ENCODE measurements at regions not wholly inside any gene's neighbourhood (a gene's known extent, or its start where the extent isn't known, plus 50 kb on each side); places are given as distances from the start of the nearest gene placed in this dataset.
A peak's percentile ranks its signal among the peaks of the same experiment; 100 is the strongest.

DNA sequence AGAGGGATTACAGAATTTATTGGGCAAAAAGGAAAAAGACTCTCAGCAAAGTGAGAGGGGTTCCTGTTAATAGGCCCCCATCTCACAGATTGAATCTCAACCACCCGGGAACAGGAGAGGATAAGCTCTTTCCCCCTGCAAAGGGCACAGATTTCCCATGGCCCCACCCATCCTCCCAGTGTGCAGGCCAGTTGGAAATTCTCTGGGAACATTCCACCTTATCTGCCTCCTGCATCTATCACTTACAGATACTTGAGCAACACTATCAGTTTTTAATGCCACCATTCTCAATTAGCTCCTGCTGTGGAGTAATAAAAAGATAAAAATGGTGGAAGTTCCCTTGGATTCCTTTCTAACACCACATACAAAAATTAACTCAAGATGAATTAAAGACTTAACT, 350.0 kb upstream of the BCHE start:
- no peak for DNase-seq

DNA sequence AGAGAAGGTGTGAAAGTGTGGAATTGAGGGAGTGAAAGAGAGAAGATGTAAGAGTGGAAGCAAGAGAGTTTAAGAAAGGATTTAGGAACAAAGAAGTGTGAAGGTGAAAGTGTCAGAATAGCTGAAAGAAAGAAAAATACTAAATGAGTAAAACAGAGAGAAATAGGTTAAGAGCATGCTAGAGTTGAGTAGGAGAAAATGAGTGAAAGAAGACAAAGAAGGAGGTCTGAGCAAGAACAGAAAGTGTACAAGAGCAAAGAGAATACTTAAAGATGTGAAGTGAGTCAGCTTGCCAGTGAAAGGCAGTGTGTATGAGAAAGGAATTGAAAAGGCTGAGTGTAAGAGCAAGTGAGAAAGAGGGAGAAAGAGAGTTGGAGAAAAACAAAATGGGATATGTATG, 348.8 kb upstream of the BCHE start:
- no peak for DNase-seq

DNA sequence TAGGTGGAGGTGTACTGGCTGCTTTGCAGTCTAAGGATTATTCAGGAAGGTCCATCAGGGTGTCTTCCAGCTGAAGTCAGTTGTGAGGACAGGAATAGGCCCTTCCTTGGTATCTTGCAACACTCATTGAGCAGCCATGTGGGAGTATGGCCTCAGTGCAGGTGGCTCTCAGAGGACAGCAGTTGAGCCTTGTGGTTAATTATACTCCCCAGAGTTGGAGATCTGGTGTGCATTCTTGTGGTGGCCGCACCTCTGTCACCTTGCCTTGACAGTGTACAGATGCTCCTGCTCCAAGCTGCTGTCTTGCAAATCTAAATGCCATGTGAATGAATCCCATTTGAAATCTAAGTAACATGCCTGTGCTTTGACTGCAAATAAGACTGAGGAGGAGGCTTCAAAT, 339.9 kb upstream of the BCHE start:
- no peak for DNase-seq

DNA sequence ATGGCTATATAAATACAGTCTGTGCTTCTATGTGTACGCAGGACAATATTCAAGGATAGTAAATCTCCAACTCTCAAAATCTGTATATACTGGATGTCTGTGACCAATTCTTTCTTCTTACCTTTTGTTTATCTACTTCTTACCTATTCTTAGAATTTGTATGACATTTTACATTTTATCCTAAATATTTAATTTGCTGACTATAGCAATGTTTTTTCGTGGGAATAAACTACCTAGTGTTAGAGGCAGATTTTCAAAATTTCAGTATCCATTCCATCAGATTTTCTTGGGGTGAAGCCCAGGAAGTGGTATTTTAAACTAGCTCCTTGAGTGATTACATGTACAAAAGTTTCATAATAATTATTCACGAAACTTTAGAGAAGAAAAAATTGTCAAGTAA, 334.5 kb upstream of the BCHE start:
- no peak for DNase-seq

DNA sequence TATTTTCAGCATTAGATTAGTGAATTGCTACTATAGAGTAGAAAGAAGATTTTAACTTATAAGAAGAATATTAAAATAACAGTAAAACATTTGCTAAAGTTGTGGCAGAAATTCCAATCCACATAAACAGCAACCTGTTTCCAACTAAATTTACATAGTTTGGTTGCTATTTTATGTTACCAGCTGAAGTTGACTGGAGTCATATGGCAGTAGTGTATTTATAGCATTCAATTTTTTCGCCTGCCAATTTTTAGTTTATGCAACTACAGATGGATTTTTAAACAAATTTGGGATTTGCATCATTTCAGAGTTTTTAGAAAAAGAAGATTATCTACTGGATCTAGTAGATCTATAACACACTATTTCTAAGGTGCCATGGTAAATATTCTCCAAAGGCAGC, 332.5 kb upstream of the BCHE start:
- DNase-seq, result no peak

DNA sequence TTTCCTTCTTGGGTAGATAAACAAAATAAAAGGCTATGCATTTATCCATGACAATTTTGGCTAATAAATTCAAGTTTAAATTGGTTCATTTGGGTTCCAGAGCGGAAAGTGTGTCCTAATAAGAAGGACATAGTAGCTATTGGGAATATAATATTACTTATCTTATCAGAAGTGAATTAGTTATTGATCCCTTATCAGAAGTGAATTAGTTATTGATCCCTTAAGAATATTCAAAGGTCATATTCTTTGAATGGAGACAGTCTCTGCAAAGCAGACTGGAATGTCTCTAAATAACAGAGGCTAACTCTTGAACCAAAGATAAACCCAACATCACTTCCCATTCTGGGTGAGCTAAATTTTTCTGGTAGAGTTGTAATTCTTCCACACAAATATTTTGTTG, 290.7 kb upstream of the BCHE start:
- DNase-seq, result no peak

DNA sequence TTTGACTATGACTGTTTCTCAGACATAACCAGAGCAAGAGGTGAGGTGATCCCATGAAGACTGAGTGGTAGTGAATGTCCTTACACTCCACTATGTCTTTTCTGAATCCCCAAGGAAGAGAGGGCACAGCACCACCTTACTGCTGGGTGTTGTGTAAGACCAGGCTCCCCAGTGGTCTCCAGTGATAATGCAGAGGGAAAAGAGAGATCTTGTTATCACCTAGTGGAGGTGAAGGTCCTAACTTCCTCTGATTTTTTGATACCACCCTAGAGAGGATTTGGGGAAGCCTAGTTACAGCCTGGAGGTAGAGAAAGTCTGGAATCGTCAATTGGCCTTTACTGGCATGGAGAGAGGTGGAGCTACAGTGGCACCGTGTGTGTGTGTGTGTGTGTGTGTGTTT, 288.0 kb upstream of the BCHE start:
- DNase-seq, result no peak

DNA sequence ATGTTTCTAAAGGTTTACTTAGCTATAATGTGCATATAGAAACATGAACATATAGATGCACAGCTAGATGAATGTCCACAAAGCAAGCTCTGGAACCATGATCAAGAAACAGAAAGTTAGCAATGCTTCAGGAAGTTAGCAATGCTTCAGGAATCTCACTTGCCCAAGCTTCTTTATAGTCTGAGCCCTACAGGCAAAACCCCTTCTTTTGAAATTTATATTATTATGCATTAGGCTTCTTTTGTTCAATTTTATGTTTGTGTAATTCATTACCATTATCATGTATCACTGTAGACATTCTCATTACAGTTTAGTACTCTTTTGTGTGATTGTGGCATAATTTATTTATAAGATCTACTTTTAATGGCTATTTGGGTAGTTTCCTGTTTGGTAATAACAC, 286.4 kb upstream of the BCHE start:
- no peak for DNase-seq

DNA sequence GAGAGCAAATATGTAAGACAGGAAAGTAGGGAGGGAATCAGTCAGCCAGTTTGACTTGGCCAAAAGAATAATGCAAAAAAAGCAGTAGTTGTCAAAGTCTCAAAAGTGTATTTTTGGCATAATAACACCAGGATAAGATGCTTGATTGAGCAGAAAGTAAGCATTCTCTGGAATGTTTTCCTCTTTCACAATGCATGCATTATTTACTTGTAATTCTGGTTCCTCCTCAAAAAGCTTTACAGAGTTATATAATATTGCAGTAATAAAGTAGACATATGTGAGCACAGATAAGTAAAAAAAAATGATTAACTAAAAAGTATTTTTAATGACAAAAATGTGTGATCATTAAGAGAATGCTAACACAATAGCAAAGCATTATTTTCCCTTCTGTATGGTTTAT, 285.9 kb upstream of the BCHE start:
- no peak for DNase-seq

DNA sequence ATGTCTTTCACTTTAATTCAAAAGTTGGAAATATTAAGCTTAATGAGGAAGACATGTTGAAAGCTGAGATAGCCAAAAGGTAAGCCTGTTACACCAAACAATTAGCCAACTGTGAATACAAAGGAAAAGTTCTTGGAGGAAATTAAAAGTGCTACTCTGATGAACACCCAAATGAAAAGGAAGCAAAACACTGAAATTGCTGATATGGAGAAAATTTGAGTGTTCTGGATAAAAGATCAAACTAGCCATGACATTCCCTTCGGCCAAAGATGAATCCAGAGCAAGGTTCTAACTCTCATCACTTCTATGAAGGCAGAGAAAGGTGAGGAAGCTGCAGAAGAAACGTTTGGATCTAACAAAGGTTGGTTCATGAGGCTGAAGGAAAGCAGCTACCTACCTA, 280.8 kb upstream of the BCHE start:
- DNase-seq, result no peak

DNA sequence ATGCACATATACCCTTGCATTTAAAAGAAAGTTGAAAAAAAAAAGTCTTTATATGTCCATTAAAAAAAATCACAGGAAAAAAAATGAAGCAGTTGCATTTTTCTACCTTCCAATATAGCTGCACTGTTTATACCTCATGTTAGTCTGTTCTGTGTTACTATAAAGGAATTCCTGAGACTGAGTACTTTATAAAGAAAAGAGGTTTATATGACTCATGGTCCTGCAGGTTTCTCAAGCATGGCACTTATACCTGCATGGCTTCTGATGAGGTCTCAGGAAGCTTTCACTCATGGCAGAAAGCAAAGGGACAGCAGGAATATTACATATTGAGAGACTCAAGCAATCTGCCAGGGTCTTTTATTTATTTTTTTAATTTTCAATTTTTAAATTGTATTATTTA, 277.2 kb upstream of the BCHE start:
- no peak for DNase-seq

DNA sequence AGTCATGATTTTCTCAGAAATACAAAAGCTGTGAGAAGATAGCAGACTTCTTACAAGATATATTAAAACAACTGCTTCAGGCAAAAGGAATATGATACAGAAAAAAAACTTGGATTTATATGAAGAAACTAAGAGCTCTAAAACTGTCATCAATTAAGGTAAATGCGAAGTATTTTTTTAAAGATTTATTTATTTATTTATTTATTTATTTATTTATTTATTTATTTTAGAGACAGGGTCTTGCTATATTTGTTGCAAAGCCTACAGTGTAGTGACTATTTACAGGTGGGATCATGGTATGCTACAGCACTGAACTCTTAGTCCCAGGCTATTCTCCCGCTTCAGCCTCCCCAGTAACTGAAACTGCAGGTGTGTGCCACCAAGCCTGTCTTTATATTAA, 274.3 kb upstream of the BCHE start:
- DNase-seq, result no peak

DNA sequence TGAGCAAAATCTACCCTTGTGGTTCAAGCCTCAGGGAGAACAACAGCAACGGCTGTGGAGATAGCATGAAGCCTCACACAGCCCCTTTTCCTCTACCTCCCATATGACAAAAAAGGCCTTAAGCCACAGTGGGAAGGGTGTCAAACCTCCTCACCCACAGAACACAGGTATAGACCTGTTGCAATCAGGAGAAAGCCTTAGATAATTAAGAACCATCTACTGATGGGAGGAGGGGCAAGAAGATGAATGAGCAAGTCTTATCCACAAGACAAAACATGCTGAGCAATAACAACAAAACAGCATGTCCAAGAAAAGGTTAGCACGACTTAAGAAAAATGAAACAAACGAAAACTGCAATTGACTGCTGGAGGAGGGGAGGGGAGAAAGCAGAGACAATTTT, 272.9 kb upstream of the BCHE start:
- no peak for DNase-seq

DNA sequence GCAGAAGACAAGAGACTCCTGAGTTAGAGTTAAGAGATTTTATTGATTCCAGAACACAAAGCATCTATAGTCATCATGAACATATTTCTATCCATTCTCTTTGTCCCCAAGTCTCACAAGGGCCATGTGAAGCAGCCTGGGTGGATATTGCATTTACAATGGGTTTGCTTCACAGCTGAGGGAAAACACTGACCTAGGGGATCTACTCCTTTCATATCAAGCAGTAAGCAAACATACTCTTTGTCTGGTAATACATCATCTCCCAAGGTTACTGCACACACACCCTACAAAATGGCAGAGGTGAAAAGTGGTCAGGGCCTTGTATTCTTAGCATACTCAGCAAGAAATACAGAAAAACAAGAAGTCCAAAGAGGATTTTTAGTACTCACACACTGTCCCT, 267.7 kb upstream of the BCHE start:
- DNase-seq, result no peak

DNA sequence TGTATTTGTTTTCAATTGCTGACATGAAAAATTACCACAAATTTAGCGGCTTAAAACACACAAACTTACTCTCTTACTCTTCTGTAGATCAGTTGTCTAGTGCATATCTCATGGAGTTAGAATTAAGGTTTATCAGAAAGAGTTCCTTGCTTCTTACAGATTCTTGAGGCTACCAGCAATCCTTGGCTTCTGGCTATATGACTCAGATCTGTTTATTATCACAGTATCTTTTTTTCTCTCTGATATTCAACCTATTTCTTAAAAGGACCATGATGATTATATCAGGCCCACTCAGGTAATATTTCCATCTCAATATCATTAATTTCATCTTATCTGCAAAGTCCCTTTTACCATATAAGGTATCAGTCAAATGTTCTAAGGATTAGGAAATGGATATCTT, 263.5 kb upstream of the BCHE start:
- no peak for DNase-seq

DNA sequence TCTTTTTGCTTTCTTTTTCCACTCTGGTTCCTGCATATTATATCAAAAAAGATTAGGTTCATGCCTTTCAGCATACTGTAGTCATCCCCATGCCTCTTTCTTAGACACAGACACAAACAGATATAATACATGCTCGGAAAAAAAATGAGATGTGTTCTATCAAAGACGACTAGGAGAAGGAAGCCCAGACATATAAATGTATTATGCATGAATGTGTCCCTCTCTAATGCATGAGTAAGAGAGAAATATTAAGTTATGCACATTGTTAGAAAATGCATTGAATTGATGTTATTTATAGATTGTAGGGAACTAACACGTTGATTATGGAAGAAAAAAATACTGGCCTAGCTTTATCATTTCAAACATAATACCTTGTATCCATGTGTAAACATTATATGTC, 252.4 kb upstream of the BCHE start:
- no peak for DNase-seq

DNA sequence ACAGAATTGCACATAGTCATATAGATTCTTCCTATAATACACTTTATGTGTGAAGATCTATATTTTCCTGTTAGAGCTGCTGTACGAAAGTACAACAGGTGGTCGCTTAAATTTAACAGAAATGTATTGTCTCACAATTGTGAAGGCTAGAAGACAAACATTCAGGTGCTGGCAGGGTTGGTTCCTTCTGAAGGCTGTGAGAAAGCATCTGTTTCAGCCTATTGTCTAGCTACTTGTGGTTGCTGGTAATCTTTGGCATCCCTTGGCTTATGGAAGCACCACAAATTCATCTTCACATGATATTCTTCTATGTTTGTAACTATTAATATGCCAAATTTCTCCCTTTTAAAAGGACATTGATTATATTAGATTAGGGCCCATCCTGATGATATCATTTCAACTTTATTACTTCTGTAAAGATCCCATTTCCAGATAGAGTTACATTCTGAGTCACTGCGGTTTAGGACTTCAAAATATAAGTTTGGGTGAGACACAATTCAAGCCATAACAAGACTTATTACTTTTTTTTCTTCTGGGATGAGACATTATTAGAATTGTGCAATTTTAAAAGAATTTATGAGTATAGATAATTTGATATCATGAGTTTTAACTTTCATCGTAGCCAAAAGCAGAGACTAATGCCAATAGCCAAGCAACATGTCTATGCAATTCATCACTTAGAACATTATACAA, 248.1 kb upstream of the BCHE start:
- DNase-seq, result no peak

DNA sequence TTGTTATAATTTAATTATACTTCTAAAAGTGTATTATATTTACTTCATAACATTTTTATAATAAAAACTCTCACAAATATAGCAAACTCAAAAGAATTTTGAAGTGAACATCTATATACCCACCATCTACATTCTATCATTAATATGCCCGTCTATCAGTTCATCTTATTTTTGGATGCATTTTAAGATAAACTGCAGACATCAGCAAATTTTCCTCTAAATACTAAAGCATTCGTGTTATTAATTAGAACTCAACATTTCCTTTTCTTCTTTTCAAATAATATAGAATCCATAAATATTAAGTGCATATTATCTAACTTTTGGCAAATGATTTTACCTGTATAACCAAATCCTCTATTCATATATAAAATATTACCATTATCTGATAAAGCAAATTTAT, 242.9 kb upstream of the BCHE start:
- no peak for DNase-seq

DNA sequence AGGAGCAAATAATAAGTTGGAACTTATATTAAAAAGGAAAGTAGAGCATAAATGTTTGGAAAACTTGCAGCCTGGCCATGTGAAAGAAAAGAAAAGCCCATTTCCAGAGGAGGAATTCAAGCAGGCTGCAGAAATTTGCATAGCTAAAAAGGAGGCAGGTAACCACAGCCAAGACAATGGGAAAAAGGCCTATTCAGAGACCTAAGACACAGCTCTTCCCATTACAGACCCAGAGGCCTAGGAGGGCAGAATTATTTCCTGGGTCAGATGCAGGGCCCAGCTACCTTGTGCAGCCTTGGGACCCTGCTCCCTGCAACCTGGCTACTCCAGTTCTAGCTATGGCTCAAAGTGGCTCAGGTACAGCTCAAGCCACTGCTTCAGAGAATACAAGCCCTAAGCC, 234.6 kb upstream of the BCHE start:
- no peak for DNase-seq

DNA sequence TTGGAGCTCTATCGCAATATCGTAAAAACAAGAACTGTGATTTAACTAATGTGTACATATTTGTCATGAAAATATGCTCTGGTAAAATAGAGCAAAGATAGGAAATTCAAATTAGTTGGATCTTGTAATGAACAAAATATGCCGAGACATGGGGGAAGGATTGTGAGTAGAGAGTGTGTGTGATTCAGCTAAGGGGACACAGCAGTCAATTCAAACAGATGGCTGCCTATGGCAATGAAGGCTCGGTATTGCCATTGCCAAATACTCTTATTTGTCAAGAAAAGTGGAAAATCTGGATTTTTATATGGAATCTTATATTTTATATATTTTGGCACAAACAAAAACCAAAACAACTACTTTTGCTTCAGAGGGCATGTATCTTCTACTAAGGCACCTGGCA, 227.3 kb upstream of the BCHE start:
- DNase-seq, result no peak

DNA sequence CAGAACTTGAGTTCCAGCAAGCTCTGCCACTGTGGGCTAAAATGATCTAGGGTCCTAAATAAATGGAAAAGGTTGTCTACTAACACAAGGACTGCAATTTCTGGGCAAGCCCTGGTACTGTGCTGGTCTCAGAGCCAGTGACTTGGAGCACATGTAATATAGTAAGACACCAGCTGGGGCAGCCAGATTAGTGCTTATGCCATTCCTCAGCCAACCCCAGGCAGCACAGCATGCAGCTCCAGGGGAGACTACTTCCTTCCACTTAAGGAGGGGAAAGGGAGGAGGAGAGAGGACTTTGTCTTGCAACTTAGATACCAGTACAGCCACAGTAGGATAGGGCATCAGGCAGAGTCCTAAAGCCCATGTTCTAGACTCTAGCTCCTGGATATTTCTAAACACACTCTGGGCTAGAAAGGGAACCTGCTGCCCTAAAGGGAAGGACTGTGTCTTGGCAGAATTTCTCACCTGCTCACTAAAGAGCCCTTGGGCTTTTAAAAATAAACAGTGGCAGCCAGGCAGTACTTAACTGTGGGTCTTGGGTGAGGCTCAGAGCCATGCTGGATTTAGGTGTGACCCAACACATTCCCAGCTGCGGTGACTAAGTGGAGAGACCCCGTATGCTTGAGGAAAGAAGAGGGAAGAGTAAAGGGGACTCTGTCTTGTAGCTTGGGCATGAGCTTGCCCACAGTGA, 223.7 kb upstream of the BCHE start:
- peak; percentile 48 for DNase-seq

DNA sequence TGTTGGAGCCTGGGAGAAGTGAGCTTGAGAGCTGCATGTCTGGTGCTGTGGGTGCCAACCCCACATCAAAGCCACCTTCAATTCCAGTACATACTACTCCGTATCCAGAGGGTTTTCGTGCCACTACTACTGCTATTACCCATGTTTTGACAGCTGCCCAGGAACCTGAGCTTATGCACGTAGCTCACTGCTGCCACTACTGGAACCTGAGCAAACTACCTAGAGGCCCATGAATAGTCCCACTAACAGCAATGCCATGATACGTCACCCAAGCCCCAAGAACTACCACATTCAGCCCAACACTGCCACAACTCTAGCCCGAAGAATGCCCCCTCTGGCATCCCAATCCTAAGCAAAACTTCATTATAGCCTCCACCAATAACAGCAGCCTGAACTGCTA, 215.2 kb upstream of the BCHE start:
- no peak for DNase-seq

DNA sequence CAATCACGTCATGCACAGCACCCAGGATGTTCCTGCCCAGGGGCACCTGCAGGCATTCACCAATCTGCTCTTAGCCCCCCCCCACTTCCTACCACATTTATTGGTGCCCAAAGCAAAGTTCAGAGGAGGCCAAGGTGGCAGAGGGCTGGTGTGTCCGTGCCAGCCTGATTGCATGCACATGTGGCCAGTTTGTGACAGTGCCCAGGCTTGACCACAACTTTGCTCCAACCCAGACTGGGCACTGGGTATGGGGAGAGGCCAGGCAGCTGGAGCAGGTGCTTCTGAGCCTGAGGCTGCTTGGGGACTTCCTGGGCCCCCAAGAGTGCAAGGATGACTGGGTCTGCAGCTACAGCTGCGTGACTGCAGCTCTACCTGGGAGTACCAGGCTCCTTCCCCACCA, 192.3 kb upstream of the BCHE start:
- no peak for DNase-seq

DNA sequence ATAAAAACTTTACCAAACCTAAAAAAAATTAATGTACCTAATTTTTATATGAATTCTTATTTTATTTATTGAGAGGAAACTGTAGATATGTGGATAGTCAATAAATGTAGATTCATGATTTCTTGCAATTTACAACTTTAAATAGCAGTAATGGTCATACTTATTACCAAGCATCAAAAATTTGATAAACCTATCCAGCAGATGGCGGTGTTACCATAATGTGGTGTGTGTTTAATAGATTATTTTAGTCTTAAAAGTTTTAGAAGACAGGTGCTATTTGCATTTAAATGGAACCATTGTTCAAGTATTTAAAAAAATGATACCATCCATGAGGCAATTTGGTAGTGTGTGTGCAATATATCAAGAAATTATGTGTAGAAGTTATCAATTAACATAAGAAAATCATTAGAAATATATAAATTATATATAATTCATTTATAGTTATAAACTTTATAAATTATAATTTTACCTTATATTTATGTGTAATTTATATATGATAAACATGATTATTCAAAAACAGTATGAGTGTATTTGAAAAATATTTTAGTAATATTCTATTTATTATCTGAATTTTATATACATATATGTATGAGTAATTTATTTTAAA, 176.0 kb upstream of the BCHE start:
- DNase-seq, result peak; percentile 36

DNA sequence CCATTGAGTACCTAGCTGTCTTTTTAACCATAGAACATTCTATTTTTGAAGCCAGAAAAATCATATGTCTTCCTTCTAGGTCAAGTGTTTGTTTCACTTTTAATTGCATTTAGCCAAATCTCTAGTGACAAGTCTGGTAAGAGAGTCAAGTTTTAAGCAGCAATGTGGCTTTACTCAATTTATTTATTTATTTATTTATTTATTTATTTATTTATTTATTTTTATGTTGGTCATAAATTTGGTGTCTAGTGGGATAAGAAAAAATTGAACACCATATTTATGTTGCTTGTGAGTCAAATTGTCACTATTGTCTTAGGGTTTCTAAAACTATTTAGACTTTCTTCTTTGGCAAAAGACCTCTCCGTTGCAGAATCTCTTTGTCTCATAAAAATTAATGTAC, 174.5 kb upstream of the BCHE start:
- no peak for DNase-seq

Data from NCI-H524 treated with DMSO at 0.1 percent for 48 hours (cell line).